ENCODE measurements at regions not wholly inside any gene's neighbourhood (a gene's known extent, or its start where the extent isn't known, plus 50 kb on each side); places are given as distances from the start of the nearest gene placed in this dataset.

DNA sequence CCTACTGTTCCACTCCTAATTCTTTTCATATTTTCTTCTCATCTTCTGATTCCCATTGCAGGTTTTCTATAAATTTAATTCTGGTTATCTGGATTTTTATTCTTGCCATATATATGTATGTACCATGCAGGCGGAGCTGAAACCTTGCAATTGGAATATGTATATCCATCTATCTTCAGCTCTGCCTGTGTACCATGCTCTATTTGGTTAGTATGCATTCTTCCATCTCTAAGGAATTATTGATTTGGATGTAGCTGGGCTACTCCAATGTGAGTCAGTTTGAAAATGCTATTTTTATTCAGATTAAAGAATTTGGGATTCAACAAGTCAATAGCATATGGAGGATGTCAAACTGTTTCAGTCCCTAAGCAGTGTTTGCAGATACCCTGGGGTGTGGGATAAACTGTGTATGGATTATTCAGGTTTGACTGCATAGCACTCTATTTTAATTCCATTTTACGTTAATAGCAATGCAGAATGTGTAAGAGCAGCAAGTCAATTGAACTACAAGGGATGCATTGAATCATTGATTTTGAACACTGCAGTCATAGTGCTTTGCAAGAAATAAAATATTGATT is 528.1 kb upstream of the FZD8 start:
- TF ChIP-seq, protein P1, sequence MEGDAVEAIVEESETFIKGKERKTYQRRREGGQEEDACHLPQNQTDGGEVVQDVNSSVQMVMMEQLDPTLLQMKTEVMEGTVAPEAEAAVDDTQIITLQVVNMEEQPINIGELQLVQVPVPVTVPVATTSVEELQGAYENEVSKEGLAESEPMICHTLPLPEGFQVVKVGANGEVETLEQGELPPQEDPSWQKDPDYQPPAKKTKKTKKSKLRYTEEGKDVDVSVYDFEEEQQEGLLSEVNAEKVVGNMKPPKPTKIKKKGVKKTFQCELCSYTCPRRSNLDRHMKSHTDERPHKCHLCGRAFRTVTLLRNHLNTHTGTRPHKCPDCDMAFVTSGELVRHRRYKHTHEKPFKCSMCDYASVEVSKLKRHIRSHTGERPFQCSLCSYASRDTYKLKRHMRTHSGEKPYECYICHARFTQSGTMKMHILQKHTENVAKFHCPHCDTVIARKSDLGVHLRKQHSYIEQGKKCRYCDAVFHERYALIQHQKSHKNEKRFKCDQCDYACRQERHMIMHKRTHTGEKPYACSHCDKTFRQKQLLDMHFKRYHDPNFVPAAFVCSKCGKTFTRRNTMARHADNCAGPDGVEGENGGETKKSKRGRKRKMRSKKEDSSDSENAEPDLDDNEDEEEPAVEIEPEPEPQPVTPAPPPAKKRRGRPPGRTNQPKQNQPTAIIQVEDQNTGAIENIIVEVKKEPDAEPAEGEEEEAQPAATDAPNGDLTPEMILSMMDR (IDR thresholded peaks at IDR 0.05), result no peak
- no peak for TF ChIP-seq POLR2AphosphoS5 (IDR thresholded peaks at IDR 0.05)
